Esophagus squamous epithelium (tissue), 4 donors: ENCODE measurements at regions not wholly inside any gene's neighbourhood (a gene's known extent, or its start where the extent isn't known, plus 50 kb on each side); places are given as distances from the start of the nearest gene placed in this dataset.

Source experiments
- CTCF ChIP-seq, 6 experiments: fragments of 450-650 bp in 4 of 6; fragments of 200-600 bp in 2 of 6; sonication (generic) in 2 of 6; IDR thresholded peaks; one replicate each; pipeline ENCODE4 v1.5.1; 2016 to 2019; ENCODE audit warnings: antibody characterized with exemption in 6 of 6, mild to moderate bottlenecking in 4 of 6, moderate library complexity in 4 of 6
- POLR2A ChIP-seq, 4 donors: fragments of 450-650 bp; IDR thresholded peaks; one replicate each; pipeline ENCODE4 v1.6.1; 2017; ENCODE audit warnings: antibody characterized with exemption in 4 of 4, mild to moderate bottlenecking in 4 of 4, moderate library complexity in 3 of 4

- TF ChIP-seq CTCF (IDR thresholded peaks at IDR 0.05), result no peak
- no peak for TF ChIP-seq POLR2A (IDR thresholded peaks at IDR 0.05)
Measured at GRCh38 chr1:170806961-170807360, 128.4 kb upstream of the MROH9 start.
